A204.1 (cell line): ENCODE measurements at regions not wholly inside any gene's neighbourhood (a gene's known extent, or its start where the extent isn't known, plus 50 kb on each side); places are given as distances from the start of the nearest gene placed in this dataset.
A peak's percentile ranks its signal among the peaks of the same experiment; 100 is the strongest.

ENCODE experiments used
- FAIRE-seq: peaks from 2 replicates; lab custom pipeline; 2012; peaks lifted over from hg19 to GRCh38; lab: Jason Lieb, UNC

- FAIRE-seq, result no peak
Observed at GRCh38 chr5:89123581-89123980, 240.6 kb upstream of the MEF2C start.

DNA sequence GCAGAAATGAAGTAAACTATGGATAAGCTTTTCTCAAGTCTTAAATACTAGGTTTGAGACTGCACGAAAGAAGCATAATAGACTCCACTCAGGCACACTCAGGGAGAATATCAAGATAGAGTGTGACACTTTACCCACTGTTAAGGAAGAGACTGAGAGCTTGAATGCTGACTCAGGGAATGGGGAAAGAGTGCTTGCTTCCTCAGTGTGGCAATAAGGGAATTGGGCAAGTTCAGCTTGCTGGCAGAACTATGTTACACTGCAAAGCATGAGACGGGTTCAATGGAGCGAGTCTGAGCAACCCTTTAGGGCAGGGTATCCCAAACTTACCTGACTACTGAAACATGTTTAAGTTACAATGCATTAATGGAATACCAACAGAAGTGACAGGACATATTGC lies 237.7 kb upstream of the MEF2C start:
- no peak for FAIRE-seq

GRCh38 chr5:89117124-89117644 lies 234.2 kb upstream of the MEF2C start:
- FAIRE-seq, result no peak

GRCh38 chr5:89110916-89111646 lies 228.1 kb upstream of the MEF2C start:
- FAIRE-seq, result no peak

- FAIRE-seq, result no peak
Observed at GRCh38 chr5:89106480-89106879, 223.5 kb upstream of the MEF2C start.

- FAIRE-seq, result no peak
Observed at GRCh38 chr5:89105836-89106235, 222.9 kb upstream of the MEF2C start.

GRCh38 chr5:89105171-89105695 lies 222.2 kb upstream of the MEF2C start:
- FAIRE-seq, result no peak

DNA sequence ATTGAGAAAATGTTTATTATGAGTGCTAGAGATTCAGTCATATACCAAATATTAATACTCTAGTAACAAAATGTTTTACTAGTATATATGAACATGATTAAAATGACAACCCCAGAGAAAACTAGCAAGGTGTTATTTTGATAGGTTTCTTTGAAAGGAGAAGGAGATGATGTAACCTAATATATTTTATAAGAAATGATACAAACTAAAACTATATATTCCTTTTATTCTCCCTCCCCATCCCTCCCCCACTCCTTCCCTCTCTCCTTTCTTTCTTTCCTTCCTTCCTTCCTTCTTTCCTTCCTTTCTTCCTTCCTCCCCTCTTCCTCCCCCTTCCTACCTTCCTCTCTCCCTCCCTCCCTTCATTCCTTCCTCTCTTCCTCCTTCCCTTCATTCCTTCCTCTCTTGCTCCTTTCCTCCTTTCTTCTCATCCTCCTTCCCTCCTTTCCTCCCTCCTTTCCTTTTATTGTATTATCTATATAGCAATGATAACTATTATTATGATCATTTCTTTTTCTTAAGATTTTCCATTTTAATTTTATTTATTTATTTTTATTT lies 215.3 kb upstream of the MEF2C start:
- FAIRE-seq, result no peak

- no peak for FAIRE-seq
Observed at GRCh38 chr5:89097103-89097502, 214.1 kb upstream of the MEF2C start.

GRCh38 chr5:89095341-89095740 lies 212.4 kb upstream of the MEF2C start:
- FAIRE-seq, result no peak

- no peak for FAIRE-seq
Observed at GRCh38 chr5:89090037-89090436, 207.1 kb upstream of the MEF2C start.

DNA sequence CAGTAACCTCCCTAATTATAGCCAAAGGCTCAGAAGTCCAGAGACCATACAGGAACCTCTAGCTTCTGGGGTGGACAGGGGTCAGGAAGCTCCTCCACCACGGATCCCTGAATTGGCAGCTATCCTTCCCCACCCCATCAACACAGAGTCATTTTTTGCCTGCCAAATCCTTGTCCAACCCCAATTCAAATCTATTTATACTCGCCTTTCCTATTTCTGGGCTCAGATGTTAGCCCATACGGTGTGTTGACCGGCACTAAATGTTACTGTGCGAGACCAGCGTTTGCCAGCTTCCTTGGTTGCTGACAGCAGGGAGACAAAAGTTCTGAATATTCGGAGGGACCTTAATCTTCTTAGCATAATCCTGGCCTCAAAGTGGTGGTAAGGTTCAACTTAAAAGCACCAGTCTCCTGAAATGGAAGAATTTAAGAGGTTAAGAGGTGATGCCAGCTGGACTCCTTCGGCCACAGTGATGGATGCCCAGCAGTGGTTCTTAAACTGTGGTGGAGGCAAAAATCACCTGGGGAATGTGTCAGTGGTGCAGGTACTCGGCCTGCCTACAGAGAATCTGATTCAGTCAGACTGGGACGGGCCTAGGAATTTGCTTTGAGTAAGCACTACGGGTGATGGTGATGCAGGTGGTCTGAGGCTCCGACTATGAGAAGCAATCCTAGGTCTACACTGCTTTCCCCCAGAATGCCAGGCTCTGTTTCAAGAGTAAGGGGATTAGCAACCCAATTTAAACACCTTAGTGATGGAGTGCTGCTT lies 204.8 kb upstream of the MEF2C start:
- no peak for FAIRE-seq

GRCh38 chr5:89087128-89087527 lies 204.1 kb upstream of the MEF2C start:
- no peak for FAIRE-seq

- no peak for FAIRE-seq
Observed at GRCh38 chr5:89086390-89087086, 203.6 kb upstream of the MEF2C start.

GRCh38 chr5:89083791-89084190 lies 200.8 kb upstream of the MEF2C start:
- no peak for FAIRE-seq

GRCh38 chr5:89081360-89081759 lies 198.4 kb upstream of the MEF2C start:
- FAIRE-seq, result no peak

GRCh38 chr5:89080467-89081116 lies 197.6 kb upstream of the MEF2C start:
- FAIRE-seq, result no peak

GRCh38 chr5:89072842-89073672 lies 190.1 kb upstream of the MEF2C start:
- no peak for FAIRE-seq

DNA sequence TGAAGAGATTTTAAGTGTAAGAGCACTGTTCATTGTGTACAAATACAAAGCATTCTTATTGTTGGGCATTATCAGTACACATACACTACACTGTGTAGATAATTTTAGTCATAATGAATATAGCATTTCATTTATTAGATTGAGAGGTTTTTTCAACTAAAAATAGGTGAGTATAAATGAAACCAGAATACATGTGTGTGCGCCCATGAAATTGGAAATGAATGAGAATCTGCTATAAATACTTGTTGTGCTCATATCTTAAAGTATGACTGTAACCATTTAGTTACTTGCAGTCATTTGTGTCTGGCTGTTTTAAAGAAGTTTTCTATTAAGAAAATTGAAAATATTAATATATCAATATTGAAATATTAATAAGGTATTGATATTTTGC lies 189.0 kb upstream of the MEF2C start:
- peak; percentile 35 for FAIRE-seq

- no peak for FAIRE-seq
Observed at GRCh38 chr5:89071101-89071940, 188.3 kb upstream of the MEF2C start.
